HG03045 (cell line): ENCODE measurements at regions not wholly inside any gene's neighbourhood (a gene's known extent, or its start where the extent isn't known, plus 50 kb on each side); places are given as distances from the start of the nearest gene placed in this dataset.
"Not testable (repeated sequence)": the region's sequence is repeated elsewhere in the genome, so short reads cannot be mapped to it uniquely, and the experiment has no call there.

ENCODE experiments used
- ATAC-seq: cut with Tn5 transposase; IDR thresholded peaks from one replicate; pipeline ENCODE4 v1.9.1; 2021; ENCODE audit warnings: mild to moderate bottlenecking, moderate library complexity; ENCODE audit not compliant: unreplicated experiment

DNA sequence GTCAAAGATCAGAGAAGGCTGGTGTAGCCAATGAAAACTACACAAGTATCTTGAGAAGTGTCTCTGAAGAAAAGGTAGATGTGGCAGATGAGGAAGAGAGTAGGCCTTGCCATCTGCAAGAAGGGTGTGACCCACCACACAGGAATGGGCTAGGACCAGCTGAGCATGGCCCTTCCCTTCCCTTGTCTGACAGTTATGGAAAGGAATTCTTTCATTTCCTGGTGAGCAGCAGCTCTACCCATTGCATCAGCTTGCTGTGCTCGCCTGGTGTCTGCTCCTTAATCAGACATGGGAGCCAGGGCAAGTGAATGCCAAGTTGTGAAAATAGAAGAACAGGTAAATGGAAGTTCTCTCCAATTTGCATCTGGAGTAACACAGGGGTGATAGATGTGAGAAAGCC lies 145.2 kb upstream of the KRR1 start:
- no peak for ATAC-seq

DNA sequence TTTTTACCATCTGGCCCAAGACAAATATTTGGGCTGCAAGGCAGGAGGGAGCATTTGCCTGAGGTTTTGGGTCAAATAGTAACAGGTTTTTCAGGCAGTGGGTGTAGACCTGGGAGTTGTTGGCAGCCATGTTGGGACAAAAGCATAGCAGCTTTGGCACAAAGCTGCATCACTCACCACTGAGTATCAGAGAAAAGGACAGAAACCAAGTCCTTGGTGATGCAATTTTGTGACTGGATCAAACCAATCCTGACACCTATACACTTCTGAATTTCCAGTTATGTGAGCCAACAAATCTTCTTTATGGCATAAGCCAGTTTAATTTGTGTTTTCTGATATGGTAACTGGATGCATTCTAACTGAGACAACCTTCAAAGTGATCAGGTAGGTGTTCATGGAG lies 144.8 kb upstream of the KRR1 start:
- no peak for ATAC-seq

DNA sequence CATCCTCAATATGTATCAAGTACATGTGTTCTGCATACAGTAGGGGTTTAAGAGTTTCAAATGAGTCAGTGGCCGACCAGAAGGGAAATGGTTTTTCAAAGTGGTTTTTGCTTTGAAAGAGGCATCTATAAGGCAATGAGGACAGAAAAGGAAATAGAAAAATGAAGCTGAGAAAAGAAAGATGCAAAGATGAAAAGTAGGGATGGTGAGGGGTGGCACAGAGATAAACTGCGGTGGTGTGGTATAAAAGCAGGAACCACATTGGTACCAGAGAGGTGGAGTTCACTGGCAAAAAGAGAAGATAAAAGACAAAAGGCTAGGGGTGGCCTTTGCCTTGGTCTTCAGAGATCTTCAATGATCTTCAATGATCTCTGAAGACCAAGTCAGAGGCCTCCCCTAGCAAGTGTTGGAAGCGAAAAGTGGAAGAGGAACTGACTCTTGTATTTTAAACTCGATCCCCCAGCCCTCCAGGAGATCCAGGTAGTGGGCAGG lies 144.0 kb upstream of the KRR1 start:
- peak; percentile 61 for ATAC-seq

DNA sequence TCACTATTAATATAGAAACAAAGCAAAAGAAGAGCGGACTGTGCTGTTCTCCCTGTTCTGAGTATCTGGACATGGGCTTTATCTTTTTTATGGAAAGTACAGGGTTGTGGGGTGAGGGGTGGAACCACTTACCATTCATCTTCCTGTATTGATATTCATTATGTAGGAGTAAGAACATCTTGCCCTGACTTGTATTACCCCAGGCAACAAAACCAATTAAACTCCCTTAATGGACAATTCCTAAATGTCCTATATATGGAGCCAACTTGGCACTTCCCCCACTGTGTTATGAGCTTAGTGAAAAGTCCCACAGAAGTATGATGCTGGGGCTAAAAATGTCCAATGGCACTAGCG lies 139.9 kb upstream of the KRR1 start:
- no peak for ATAC-seq

DNA sequence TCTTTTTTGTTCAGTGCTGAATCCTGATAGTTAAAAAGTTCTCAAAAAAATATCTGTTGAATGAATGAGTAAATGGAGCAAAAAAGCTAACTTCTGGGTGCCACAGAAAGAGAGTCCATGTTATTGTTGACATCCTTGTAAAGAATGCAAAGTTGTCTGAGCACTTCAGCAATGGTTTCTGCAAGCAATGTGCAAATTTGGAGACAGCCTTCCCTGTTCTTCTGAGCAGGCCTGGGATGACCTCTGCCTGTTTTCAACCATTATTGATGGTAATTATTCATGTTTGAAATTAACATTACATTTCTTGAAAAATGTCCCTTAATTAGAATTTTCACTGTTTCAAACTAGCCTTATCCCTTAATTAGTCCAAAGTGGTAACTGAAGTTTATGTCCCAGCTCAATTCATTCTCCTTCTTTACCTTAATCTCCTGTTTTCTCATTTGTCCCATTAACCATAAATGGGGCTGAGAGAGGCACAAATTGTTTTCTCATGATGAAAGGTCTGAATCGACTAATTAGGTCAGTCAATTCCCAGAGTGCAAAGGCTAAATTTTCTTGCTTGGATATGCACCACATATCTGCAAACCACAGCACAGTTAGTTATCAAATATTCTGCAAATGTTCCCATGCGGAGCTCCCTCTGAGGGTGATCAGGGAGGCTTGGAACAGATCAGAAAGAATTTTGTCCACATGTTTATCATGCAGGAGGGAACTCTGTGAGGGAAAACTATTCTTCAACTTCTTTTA lies 139.4 kb upstream of the KRR1 start:
- ATAC-seq = no peak

DNA sequence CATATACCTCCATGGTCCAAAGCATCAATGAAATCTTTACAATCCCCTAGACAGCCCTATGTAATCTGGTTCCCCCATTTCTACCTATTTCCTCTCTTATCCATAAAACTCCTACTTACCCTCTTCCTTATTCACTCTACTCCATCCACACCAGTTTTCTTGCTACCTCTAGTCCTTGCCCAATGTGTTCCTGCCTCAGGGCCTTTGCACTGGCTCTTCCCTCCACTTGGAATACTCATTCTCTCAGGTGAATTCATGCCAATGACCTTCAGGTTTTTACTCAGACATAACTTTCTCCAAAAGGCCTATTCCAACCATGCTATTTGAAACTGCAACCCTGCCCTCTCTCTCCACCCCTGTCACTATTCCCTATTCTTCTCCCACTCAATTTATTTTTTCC lies 138.7 kb upstream of the KRR1 start:
- no peak for ATAC-seq

DNA sequence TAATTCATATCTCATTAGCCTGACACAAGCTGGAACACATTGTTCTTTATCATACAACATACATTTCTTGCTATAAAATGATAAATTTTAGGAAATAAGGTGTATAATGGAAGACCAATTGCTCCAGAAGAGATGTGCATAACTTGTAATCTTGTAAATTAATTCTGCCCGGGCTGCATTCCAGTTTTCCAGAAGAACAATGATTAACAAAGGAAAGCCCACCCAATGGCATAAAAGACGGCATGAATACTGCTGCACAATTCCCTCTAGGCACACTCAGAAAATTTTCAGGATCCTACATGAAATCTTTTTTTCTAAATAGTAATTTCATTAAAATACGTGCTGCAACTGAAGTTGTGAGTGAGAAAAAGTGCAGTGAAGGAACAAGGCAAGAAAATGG lies 137.4 kb upstream of the KRR1 start:
- ATAC-seq = no peak

DNA sequence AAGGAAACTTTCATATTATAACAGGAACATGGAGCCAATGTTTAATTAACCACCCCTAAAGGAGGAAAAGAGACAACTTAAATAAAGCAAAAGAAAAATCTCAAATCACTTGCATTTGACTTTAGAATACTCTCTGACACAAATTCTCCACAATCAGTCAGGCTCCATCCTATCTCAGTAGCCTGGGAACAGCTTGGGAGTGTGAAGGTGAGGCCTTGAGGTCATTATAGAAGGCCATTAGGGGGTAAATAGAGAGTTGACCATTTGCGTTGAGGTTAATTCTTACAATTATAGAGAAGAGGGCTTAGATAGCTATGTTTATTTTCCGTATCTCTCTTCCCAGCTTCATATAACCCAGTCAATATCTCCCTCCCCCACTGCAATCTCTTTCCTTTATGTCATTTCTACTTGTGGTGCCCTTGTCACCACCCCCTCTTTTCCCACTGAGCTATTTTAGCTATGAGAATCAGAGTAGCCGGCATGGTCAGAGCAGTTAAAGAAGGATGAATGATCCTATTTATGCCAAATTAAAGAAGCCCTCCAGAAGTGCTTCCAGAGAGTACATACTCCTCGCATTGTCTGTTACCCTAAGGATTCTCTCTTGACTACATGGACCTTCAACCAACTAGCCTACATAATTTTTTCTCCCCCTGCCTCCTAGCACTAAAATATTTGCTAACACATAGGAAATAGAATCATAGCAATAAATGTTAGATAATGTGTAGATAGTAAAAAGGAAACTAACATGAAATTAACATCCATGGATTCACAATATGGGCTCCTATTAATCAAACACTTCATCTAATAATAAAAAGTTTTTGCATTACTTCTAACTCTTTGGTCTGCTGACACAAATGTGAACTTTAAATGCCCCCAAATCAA lies 135.2 kb upstream of the KRR1 start:
- no peak for ATAC-seq

DNA sequence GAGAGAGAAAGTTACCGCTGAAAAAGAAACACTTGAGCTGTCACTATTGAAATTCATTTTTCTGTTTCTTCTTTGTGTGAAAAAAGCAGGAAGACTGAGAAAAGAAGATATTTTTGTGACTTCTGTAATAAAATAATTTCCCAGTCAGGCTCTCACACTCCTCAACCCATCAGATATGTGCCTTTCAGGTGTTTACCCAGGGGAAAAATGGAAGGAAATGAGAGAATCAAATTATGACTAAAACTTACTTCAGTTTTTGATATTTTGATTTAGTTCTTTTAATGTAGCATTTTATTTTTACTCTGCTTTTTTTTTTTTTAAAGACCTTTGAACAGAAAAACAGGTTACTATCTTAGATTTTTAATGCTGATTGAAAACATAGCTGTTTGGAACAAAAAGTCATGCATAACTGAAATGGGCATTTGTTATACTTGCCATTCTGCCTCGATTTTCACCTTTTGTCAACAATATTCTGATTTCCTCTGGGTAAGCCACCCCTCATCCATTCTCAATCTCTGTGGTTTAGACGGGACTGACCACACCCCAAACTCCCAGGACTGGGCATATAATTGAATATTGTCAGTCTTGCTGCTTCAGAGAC lies 133.2 kb upstream of the KRR1 start:
- ATAC-seq = no peak

DNA sequence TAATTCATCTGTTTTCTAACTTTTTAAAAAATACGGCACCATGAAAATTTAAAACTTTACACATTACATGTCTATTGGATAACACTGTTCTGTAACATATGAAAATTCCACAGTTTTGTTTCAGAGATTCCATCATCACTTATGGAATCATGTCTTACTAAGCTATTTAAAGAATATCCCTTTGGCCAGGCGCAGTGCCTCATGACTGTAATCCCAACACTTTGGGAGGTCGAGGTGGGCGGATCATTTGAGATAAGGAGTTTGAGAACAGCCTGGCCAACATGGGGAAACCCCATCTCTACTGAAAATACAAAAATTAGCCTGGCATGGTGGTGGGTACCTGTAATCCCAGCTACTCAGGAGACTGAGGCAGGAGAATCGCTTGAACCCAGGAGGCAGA lies 131.7 kb upstream of the KRR1 start:
- ATAC-seq = not testable (repeated sequence)

DNA sequence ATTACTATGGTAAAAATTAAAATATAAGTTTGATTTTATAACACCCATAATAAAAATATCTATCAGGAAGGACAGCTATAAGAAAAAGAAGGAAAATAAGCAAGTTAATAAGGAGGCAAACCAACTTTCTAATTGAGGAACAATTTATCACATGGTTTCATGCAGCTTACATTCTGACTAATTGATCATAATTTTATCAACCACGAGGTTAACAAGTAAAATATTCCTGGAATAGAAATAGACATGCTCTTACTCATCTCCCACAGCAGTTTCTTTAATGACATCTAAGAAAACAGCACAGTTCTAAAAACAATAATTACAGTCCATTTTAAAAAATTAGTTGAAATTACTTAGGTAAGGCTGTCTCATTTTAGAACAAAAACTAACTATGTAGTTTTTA lies 130.8 kb upstream of the KRR1 start:
- ATAC-seq = no peak

DNA sequence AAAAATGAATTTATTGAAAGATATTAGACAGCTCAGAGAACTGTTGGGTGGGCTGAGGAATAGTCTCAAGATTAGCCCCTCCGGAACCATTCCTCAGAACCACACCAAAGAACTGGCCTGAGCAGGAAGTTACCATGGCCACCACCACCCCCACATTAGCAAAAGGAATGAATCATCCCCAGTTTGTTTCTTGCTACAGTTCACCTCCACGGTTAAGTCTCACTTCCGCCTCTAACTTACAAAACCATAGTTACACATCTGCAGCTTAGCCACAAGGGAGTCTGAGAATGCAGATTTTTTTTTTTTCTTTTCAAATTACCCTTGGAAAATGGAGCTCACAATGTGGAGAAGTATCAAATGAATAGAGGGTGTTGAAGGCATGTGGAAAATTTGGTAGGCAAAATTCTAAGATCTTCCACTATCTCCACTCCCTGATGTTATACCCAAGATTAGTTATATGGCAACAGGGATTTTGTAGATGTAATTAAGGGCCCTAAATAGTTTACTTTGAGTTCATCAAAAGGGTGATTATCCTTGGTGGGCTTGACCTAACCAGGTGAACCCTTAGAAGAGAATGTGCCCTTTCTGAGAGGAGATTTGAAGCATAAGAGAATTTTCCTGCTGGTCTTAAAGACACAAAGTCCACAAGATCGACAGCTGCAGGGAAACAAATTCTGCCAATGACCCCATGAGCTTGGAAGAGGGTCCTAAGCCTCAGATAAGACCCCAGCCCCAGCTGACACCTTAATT lies 129.8 kb upstream of the KRR1 start:
- ATAC-seq = peak; percentile 99

DNA sequence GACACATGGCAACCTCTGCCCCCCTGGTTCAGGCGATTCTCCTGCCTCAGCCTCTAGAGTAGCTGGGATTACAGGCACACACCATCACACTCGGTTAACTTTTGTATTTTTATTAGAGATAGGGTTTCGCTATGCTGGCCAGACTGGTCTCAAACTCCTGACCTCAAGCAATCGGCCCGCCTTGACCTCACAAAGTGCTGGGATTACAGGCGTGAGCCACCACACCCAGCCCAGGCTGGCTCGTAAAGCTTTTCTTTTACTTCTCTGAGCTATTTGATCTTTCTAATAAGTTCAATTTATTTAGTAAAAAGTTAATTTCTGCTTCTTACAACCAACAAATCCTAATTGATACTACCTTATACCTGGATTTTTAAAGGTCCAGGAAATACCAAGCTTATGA lies 127.4 kb upstream of the KRR1 start:
- ATAC-seq = no peak

DNA sequence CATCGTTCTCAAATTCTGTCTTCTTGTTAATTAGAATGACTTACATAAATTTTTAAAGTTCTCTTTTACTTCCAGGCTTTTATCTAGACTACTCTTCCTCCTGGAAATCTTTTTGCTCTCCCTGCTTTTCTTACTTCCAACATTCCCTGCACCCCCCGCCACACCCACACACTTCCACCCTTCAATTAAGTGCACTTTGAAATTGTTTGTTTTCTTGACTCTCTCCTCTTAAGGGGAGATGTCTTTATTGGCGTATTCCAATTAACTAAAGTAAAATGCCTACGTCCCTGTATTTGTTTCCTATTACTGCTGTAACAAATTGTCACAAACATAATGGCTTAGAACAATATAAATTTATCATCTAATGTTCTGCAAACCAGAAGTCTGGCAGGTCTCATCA lies 125.2 kb upstream of the KRR1 start:
- ATAC-seq = no peak

DNA sequence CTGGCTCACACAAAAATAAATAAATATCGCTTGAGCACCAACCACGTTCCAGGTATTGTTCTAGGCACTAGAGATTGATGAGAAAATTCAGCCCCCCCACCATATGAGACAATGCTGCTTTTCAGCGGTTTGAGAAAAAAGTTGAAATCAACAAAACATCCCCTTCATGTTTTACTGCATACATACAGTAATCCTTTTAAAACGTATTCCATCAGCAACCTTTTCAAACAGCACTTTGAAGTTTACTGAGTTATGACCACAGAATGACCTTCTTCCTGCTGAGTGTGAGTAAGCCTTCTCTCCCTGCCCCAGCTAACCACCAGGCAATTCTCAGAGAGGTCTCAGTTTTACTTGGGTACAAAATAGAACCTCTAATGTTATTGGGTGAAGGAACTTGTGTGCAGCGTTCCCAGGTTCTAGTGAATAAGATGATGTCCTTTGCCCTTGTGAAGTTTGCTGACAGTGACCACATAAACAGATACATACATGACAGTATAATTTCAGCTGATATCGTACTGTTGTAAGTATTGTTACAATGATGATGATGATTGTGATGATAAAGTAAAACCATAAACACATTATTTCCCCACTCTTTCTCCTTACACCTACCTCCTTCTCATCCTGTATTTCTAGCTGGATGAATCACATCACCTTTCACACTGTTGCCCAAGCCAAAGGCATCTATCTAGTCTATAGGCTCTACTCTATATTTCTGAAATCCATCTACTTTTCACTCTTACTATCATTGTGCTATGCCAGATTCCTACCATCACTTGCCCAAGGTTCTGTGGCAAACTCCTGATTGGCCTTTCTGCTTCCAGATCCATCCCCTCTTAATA lies 124.4 kb upstream of the KRR1 start:
- no peak for ATAC-seq

DNA sequence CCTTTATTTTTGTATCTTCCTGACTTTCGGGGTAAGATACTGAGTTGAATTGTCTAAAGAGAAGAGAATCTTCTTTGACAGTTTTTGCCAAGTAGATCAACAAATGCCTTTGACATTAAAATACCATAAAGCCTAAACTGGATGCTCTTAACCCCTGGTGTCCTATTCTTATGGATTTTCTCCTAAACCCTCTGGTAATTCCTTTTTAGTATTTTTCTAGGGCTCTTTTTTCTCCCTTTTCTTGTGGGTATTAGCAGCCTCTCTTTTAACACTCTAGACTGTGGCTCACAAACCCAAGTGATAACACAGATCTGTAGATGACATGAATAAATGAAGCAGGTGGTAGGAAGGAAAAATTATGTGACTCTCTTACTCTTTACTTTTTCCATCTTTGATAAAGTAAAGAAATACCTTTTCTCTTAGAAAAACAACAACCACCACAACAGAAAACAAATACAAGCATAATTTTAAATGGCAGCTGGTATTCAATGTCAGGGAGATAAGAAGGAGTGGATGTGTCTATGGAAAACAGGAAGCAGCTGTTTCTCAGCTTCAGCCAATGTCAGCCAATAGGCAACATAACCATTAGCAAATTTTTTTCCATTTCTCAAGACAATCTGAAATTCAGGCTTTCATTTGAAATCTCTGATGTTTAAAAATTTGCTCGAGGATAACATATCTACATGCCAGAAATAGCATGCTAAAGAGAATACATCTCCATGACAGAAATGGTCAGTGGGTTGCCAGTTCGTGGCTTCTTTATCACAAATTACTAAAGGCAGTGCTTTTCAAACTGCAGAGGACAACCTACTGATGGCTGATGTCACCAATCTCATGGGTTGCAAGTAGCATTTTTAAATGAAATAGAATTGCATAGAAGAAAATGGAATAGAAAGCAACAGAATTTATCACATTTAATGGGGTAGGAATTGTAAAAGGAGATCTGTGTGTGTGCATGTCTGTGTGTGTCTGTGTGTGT lies 123.1 kb upstream of the KRR1 start:
- ATAC-seq = no peak

DNA sequence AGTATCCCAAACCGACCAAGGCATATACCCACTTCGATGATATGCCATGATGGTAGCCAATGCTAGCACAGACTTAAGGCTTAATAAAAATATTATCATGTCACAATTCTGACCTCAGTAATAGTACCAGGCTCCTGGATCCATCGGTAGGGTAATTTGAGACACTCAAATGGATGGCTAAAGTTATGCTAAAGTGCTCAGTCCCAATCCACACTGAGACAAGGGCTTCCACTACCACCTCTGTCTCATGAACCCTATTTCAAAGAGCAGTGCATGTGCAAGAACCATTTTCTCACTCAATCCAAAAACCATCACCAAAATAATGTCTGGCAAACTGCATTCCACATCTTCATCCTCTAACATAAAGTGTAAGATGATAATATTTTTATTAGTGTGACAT lies 122.4 kb upstream of the KRR1 start:
- no peak for ATAC-seq

DNA sequence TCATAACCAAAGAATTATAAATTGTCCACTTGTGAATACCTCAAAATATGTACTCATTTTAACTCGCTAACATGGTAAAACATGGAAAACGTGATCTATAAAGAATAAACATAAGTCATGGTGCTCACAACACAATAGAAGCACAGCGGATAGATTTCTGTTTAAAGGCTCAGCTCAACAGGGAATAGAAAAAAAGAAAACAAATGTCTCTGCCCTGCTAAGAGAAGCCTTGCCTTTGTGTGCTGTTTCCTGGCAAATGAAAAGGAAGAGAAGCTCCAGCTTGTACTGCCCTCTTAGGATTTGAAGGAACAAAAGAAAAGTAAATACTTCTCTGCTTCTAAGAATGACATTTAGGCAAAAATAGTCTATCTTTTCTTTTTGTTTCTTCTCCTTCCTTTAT lies 121.0 kb upstream of the KRR1 start:
- ATAC-seq = no peak

DNA sequence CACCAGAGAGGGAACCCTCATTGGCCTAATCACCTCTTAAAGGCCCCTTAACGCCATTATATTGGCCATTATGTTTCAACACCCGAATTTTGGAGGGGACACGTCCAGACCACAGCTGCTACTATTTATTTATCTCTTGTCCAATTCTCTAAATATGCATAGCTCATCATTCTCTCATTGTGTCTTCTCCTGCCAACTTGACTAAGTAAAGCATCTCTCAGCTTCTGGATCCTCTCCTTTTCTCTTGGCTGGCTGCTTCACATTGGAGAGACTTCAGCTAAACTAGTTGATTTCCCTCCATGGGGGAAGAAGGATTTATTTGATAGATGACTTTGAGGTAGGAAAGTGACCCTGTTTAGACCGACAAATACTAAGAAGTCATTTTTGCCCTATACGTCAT lies 120.4 kb upstream of the KRR1 start:
- no peak for ATAC-seq
